ENCODE measurements at regions not wholly inside any gene's neighbourhood (a gene's known extent, or its start where the extent isn't known, plus 50 kb on each side); places are given as distances from the start of the nearest gene placed in this dataset.

DNA sequence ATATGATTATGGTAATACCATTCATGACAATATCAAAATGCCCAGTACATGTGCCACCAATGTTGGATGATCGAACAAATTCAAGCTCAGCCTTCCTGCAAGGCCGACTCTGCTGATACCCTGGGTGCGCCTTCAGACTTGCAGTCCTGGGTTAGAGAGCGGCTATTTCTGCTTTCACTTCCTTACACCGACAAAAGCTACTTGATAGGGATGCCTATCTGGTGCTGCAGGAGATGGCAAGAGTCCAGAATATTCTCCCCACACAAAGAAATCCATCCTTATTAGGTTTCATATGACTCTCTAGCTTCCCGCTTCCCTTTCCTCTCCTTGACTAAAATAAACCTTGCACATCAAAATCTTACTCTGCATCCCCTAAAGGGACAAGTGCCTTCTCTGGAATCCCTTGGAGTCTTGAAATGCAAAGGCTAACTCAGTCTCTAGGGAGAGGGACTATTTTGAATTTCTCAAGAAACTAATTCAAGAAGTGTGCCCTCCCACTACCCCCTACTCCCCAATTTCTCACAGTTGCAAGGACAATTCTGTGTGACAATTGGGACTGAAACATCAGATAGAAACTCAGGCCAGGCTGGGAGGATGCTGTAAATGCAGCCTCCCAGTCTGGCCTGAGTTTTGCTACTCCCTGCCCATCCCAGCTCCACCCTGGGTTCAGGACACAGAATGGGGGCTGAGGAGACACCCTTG is 103.1 kb upstream of the USP24 start:
- Histone ChIP-seq H3K14ac (ENCODE audit: insufficient read length) (no peak overlapping the region), H2BK120ac (replicated peaks; ENCODE audit: low read depth, low read length) (no peak overlapping the region), H3K18ac (ENCODE audit: extremely low read depth, low read length) (no peak overlapping the region), H3K23me2 (ENCODE audit: low read depth, low read length) (no peaks in the 10 kb centered on the region), H3K9ac (replicated peaks in 1 of 4; ENCODE audit: extremely low read depth in 1 of 4, low read depth in 3 of 4, low read length in 3 of 4) (no peak overlapping the region), H4K20me1 (replicated peaks in 1 of 2; ENCODE audit: control insufficient read depth in 1 of 2, insufficient read depth in 2 of 2, low read length in 2 of 2) (no peaks in the 10 kb centered on the region), H3K23ac (ENCODE audit: insufficient read length) (no peak overlapping the region), H3K4me1 (replicated peaks in 1 of 4; ENCODE audit: control insufficient read depth in 3 of 4, insufficient read depth in 4 of 4, low read length in 3 of 4) (peaks cover 0 to under 1% (median 0%) of the 10 kb centered on the region in 4 experiments; a peak in 2 of 7 replicates), H2BK20ac (ENCODE audit: low read length) (no peak overlapping the region), H4K91ac (replicated peaks; ENCODE audit: insufficient read length, low read length) (no peak overlapping the region), H2BK15ac (ENCODE audit: low read length) (no peak overlapping the region), H4K8ac (ENCODE audit: extremely low read depth, insufficient read depth, low read length) (no peak overlapping the region), H2BK12ac (ENCODE audit: low read depth, low read length) (no peak overlapping the region), H3K9me3 (ENCODE audit: insufficient read depth in 2 of 2, low read depth in 1 of 2, low read length in 1 of 2) (no peaks in the 10 kb centered on the region), H2AFZ (ENCODE audit: low read length) (no peak overlapping the region), H4K5ac (ENCODE audit: insufficient read length, low read depth, low read length) (no peak overlapping the region), H3K4me3 (ENCODE audit: extremely low read depth in 1 of 4, insufficient read depth in 2 of 4, low read depth in 3 of 4, low read length in 4 of 4) (no peak overlapping the region), H3K56ac (replicated peaks; ENCODE audit: insufficient read length, low read depth, low read length) (no peak overlapping the region), H3K36me3 (ENCODE audit: control insufficient read depth in 2 of 4, insufficient read depth in 4 of 4, low read length in 3 of 4) (no peaks in the 10 kb centered on the region), H3K27me3 (replicated peaks in 1 of 4; ENCODE audit: control insufficient read depth in 3 of 4, extremely low read depth in 1 of 4, insufficient read depth in 3 of 4, low read length in 3 of 4) (peaks cover 0 to 3% (median 0%) of the 10 kb centered on the region in 4 experiments; a peak in 2 of 7 replicates), H3K79me1 (ENCODE audit: low read depth, low read length) (no peaks in the 10 kb centered on the region), H2BK5ac (ENCODE audit: low read depth, low read length) (no peak overlapping the region), H3K4ac (replicated peaks; ENCODE audit: insufficient read length, low read depth, low read length) (no peak overlapping the region), H2AK5ac (ENCODE audit: low read depth, low read length) (no peak overlapping the region), H3K4me2 (ENCODE audit: insufficient read depth in 1 of 2, low read depth in 2 of 2, low read length in 2 of 2) (no peak overlapping the region), H3K27ac (ENCODE audit: low read depth, low read length) (no peak overlapping the region), H3K79me2 (ENCODE audit: control insufficient read depth in 1 of 2, insufficient read depth in 2 of 2, low read length in 2 of 2) (no peaks in the 10 kb centered on the region)
- ChIA-PET CTCF (ENCODE audit: partially characterized antibody) (interaction anchor here (0.9 to 3.5 kb wide), 7 partner anchors 8 to 90 kb away, joined by 3 to 17 read pairs (median 4); no protein-coding TSS in a partner anchor), POLR2A (ENCODE audit: partially characterized antibody) (interaction anchor here (0.7 kb wide), 2 partner anchors 18 to 217 kb away, joined by 3 read pairs; no protein-coding TSS in a partner anchor)
- FAIRE-seq (no peak), DNase-seq (ENCODE audit: low read depth in 1 of 2, low spot score in 2 of 2) (no peak)
- TF ChIP-seq BCL11A (IDR thresholded peaks at IDR 0.05; ENCODE audit: low read depth in 2 of 2, low read length in 2 of 2) (no peak), KDM1A (IDR thresholded peaks at IDR 0.05; ENCODE audit: borderline replicate concordance, low read length) (no peak), TAF1 (IDR thresholded peaks at IDR 0.05; ENCODE audit: low read depth, low read length) (no peak), JUN (IDR thresholded peaks at IDR 0.05; ENCODE audit: low read depth, low read length) (no peak), RAD21 (IDR thresholded peaks at IDR 0.05 in 1 of 2, conservative IDR thresholded peaks at IDR 0.05 in 1 of 2; ENCODE audit: low read depth in 2 of 2, low read length in 2 of 2) (no peak)
- WGBS, 2 experiments (ENCODE audit: extremely low coverage in 1 of 2, insufficient coverage in 1 of 2, insufficient read length in 1 of 2, insufficient replicate concordance in 2 of 2, low coverage in 1 of 2, low lambda C conversion rate in 2 of 2, missing lambda C conversion rate in 1 of 2) = 89% methylated on average over 6 of the region's 6 CpGs; no CpG with 5 or more reads in 1 of the 2 experiments
